ENCODE measurements at regions not wholly inside any gene's neighbourhood (a gene's known extent, or its start where the extent isn't known, plus 50 kb on each side); places are given as distances from the start of the nearest gene placed in this dataset.

GRCh38 chr1:4121834-4122512 is 221.9 kb upstream of the C1orf174 start:
- TF ChIP-seq FOXM1 (IDR thresholded peaks at IDR 0.05; ENCODE audit: borderline replicate concordance) (no peak), HDGF (IDR thresholded peaks at IDR 0.05; ENCODE audit: borderline replicate concordance) (no peak), SP1 (IDR thresholded peaks at IDR 0.05) (no peak), BHLHE40 (IDR thresholded peaks at IDR 0.05; ENCODE audit: borderline replicate concordance) (no peak), NFRKB (IDR thresholded peaks at IDR 0.05) (no peak)
